Lower leg skin (tissue), 3 donors: ENCODE measurements at regions not wholly inside any gene's neighbourhood (a gene's known extent, or its start where the extent isn't known, plus 50 kb on each side); places are given as distances from the start of the nearest gene placed in this dataset.

ENCODE experiments used
- CTCF ChIP-seq, 3 donors: fragments of 450-650 bp; IDR thresholded peaks; one replicate each; pipeline ENCODE4 v1.5.1; 2016; ENCODE audit warnings: antibody characterized with exemption in 3 of 3, mild to moderate bottlenecking in 3 of 3, moderate library complexity in 2 of 3
- POLR2A ChIP-seq, 2 donors: fragments of 450-650 bp; IDR thresholded peaks; one replicate each; pipeline ENCODE4 v1.6.1; 2016 to 2017; ENCODE audit warnings: antibody characterized with exemption in 2 of 2, mild to moderate bottlenecking in 1 of 2, moderate library complexity in 1 of 2

DNA sequence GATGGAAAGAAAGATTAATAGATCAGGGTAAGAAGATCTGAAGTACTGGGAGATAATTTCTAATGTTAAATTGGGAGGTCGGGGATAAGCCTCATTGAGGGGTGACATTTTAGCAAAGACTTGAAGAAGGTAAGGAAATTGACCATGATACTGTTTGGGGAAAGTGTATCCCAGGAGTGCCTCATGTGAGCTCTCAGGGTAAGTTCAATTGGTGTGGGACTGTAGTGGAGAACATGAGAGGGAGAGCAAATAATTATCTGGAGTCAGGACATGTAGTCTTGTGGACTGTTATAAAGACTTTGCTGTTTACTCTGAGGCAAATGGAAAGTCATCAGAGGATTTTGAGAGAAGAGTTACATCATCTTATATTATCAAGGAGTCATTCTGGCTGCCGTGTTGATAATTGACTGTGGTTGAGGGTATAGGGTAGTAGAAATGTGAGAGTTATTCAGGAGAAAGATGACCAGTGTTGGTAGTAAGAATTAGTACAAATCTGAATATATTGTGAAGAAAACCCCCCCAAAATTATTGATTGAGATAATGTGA, 624.4 kb downstream of the ADCYAP1 start:
- TF ChIP-seq CTCF (IDR thresholded peaks at IDR 0.05) (no peak), POLR2A (IDR thresholded peaks at IDR 0.05) (no peak)
